Left colon (tissue), 2 donors: ENCODE measurements at regions not wholly inside any gene's neighbourhood (a gene's known extent, or its start where the extent isn't known, plus 50 kb on each side); places are given as distances from the start of the nearest gene placed in this dataset.
"Not testable (repeated sequence)": the region's sequence is repeated elsewhere in the genome, so short reads cannot be mapped to it uniquely, and the experiment has no call there.

ENCODE experiments used
- ATAC-seq: fragments of 200-7000 bp; cut with Tn5 transposase; one replicate; pipeline ENCODE4 v1.9.1; 2020; ENCODE audit warnings: mild to moderate bottlenecking, moderate library complexity
- DNase-seq, 2 donors: peaks; one replicate each; pipeline ENCODE4 v3.0.0-alpha.2; 2020
- intact Hi-C, 2 donors: fragments of 100-400 bp; cut with DNase I in 1 of 2; cut with micrococcal nuclease in 1 of 2; formaldehyde crosslinking; loops; one replicate each; pipeline versions ENCODE4 v1.11.2 to v1.14.0; 2022; cut with DNase I, micrococcal nuclease
- donor health status: DM: no; HTN: no; CAD: no.
- donor health status: DM: yes; HTN: yes; CAD: no.

DNA sequence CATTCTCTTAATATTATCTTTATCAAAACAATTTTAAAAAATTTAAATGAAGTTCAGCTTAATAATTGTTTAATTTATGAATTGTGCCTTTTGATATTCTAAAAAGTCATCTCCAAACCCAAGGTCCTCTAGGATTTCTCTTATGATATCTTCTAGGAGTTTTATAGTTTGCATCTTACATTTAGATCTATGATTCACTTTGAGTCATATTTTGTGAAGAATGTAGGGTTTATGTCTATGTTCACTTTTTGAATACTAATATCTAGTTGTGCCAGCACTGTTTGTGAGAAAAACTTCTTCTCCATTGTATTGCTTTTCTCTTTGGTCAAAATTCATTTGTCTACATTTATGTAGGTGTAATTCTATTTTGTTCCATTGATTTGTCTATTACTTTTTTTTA lies 1068.4 kb upstream of the SPRY2 start:
- ATAC-seq (no peak), DNase-seq (no peak)
- intact Hi-C loops: no loop called here

DNA sequence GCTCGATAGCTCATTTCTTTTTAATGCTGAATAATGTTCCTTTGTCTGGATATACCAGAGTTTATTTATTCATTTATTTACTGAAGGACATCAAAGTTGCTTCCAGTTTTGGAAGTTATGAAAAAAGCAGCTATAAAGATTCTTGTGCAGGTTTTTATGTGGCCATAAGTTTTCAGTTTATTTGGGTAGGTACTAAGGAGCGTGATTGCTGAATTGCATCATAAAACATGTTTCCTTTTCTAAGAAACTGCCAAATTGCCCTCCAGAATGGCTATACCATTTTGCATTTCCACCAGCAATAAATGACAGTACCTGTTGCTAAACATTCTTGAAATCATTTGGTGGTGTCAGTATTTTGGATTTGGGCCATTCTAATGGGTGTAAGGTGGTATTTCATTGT lies 1067.7 kb upstream of the SPRY2 start:
- intact Hi-C loops: no loop called here
- ATAC-seq: peak; percentile 83
- no peak for DNase-seq

DNA sequence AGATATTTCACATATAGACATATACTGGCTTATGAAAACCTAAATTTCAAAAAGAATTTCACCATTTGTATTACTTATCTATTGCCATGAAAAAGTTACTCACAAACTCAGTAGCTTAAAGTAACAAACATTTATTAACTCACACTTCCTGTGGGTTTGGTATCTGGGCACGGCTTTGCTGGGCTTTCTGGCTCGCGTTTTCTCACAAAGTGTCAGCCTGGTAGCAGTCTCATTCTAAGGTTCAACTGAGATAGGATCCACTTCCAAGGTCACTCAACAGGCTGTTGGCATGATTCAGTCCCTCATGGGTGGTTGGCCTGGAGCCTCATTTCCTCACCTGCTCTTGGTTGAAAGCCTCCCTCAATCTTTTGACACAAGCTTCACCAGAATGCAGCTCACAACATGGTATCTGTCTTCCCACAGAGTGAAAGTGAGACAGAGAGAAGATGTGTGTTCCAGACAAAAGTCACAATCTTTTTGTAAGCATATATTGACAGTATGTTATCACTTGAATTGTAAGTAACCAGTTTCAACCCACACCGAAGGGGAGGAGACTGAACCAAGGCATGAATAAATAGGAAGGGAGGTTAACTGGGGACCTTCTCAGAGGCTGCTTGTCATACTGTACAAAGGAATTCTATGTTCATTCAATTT lies 1065.8 kb upstream of the SPRY2 start:
- DNase-seq (no peak), ATAC-seq (no peak)
- intact Hi-C loops: no loop called here

- no peak for ATAC-seq
- no peak for DNase-seq
- intact Hi-C loops: no loop called here
Measured at GRCh38 chr13:81406022-81406421, 1065.1 kb upstream of the SPRY2 start.

DNA sequence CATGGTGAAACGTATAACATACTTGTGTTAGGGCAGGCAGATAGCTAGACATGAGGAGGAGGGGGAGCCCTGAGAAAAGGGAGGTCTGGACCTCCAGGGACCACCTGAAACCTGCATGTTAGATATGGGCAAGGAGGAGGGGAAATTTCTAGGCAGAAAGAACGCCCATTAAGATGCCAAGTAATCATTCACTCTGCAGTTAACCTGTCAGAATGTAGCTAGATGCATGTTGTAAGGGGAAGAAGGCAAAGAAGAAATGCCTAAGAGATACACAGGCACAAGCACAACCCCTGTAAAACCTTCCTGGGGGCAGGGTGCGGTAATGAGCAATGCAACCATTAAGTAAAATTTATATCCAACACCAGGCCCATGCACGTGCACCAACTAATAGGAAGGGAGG lies 1055.3 kb upstream of the SPRY2 start:
- no peak for ATAC-seq
- intact Hi-C loops: no loop called here
- no peak for DNase-seq

DNA sequence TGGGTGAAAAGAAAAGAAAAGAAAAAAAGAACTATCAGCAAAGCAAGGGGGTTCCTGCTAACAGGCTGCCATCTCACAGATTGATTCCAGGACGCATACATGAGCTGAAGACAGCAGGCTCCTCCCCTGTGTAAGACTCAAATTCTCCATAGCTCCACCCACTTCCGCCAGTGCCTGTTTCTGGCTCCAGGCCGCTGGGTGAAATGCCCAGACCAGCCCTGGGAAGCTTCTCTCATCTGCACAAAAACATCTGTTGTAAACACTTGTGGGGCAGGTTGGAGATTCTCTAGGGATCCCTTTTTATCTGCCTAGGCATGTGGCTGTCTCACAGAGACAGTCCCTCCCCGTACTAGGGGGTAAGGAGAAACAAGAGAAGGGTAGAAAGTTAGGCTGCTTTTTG lies 1054.4 kb upstream of the SPRY2 start:
- DNase-seq: peak; percentile 65 to 72
- intact Hi-C loops: no loop called here
- ATAC-seq: peak; percentile 89

- intact Hi-C loops: no loop called here
- peak; percentile 89 for ATAC-seq
- no peak for DNase-seq
Measured at GRCh38 chr13:81394640-81395039, 1053.7 kb upstream of the SPRY2 start.

GRCh38 chr13:81393721-81394120 lies 1052.8 kb upstream of the SPRY2 start:
- intact Hi-C loops: no loop called here
- DNase-seq (no peak), ATAC-seq (peak; percentile 82)

GRCh38 chr13:81393110-81393509 lies 1052.2 kb upstream of the SPRY2 start:
- intact Hi-C loops: no loop called here
- DNase-seq (no peak), ATAC-seq (no peak)

- no peak for ATAC-seq
- no peak for DNase-seq
- intact Hi-C loops: no loop called here
Measured at GRCh38 chr13:81388400-81388799, 1047.5 kb upstream of the SPRY2 start.

DNA sequence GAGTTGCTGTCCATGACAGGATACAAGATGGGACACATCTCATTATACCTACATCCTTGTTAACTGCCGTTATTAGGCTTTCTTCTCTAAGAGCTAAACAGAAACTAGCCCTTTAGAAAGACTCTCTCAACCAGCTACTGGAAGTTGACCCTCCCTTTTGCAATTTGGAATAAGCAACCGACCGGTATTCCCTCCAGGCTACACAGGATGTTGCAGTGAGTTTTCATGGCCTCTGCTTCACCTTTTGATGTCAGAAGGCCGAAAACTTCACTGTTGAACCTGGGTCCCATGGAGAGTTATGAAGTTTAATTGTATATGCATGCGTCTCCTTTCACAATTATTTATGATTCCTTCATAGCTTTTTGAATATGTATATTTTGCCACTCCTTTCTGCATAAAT lies 1042.5 kb upstream of the SPRY2 start:
- intact Hi-C loops: no loop called here
- DNase-seq (no peak), ATAC-seq (no peak)

- intact Hi-C loops: no loop called here
- ATAC-seq (no peak), DNase-seq (no peak)
Measured at GRCh38 chr13:81382246-81382645, 1041.3 kb upstream of the SPRY2 start.

GRCh38 chr13:81381560-81381959 lies 1040.6 kb upstream of the SPRY2 start:
- DNase-seq: no peak
- no peak for ATAC-seq
- intact Hi-C loops: no loop called here

DNA sequence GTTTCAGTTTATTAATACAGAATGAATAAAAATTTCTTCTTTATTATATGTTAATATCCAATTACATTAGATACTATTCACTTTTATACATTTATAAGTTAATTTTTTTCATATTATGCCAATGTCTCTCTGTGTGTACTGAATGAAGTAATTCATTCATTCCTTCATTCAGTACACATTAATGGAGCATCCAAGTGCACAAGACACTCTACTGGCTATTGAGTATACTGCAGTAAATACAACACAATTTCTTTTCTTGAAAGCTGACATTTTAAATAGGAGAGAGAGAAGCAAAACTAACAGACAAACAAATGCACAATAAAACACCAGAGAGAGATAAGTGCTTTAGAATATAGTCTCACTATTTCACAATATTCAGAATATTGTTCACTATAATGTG lies 1038.3 kb upstream of the SPRY2 start:
- DNase-seq (no peak), ATAC-seq (no peak)
- intact Hi-C loops: no loop called here

GRCh38 chr13:81377921-81378320 lies 1037.0 kb upstream of the SPRY2 start:
- DNase-seq (no peak), ATAC-seq (peak; percentile 82)
- intact Hi-C loops: no loop called here

GRCh38 chr13:81375709-81376108 lies 1034.8 kb upstream of the SPRY2 start:
- DNase-seq: no peak
- intact Hi-C loops: no loop called here

GRCh38 chr13:81362711-81363110 lies 1021.8 kb upstream of the SPRY2 start:
- ATAC-seq (peak; percentile 92), DNase-seq (peak; percentile 53 to 61)
- intact Hi-C loops: not testable (repeated sequence)

More at GRCh38 chr13:81375709-81376108, 1034.8 kb upstream of the SPRY2 start:
- no peak for ATAC-seq

- no peak for ATAC-seq
- intact Hi-C loops: no loop called here
- no peak for DNase-seq
Measured at GRCh38 chr13:81350056-81350455, 1009.1 kb upstream of the SPRY2 start.

DNA sequence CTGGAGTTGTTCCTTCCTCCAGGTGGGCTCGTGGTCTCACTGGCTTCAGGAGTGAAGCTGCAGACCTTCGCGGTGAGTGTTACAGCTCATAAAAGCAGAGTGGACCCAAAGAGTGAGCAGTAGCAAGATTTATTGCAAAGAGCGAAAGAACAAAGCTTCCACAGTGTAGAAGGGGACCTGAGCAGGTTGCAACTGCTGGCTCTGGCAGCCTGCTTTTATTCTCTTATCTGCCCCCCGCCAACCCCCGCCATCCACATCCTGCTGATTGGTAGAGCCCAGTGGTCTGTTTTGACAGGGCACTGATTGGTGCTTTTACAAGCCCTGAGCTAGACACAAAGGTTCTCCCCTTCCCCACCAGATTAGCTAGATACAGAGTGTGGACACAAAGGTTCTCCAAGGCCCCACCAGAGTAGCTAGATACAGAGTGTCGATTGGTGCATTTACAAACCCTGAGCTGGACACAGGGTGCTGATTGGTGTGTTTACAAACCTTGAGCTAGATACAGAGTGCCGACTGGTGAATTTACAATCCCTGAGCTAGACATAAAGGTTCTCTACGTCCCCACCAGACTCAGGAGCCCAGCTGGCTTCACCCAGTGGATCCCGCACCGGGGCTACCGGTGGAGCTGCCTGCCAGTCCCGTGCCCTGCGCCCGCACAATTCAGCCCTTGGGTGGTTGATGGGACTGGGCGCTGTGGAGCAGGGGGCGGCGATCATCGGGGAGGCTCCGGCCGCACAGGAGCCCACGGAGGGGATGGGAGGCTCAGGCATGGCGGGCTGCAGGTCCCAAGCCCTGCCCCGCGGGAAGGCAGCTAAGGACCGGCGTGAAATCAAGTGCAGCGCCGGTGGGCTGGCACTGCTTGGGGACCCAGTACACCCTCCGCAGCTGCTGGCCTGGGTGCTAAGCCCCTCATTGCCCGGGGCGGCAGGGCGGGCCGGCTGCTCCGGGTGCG lies 999.5 kb upstream of the SPRY2 start:
- DNase-seq, ATAC-seq, intact Hi-C loops: not testable (repeated sequence)

GRCh38 chr13:81339666-81340065 lies 998.7 kb upstream of the SPRY2 start:
- DNase-seq, intact Hi-C loops, ATAC-seq: not testable (repeated sequence)
